ENCODE measurements at regions not wholly inside any gene's neighbourhood (a gene's known extent, or its start where the extent isn't known, plus 50 kb on each side); places are given as distances from the start of the nearest gene placed in this dataset.

DNA sequence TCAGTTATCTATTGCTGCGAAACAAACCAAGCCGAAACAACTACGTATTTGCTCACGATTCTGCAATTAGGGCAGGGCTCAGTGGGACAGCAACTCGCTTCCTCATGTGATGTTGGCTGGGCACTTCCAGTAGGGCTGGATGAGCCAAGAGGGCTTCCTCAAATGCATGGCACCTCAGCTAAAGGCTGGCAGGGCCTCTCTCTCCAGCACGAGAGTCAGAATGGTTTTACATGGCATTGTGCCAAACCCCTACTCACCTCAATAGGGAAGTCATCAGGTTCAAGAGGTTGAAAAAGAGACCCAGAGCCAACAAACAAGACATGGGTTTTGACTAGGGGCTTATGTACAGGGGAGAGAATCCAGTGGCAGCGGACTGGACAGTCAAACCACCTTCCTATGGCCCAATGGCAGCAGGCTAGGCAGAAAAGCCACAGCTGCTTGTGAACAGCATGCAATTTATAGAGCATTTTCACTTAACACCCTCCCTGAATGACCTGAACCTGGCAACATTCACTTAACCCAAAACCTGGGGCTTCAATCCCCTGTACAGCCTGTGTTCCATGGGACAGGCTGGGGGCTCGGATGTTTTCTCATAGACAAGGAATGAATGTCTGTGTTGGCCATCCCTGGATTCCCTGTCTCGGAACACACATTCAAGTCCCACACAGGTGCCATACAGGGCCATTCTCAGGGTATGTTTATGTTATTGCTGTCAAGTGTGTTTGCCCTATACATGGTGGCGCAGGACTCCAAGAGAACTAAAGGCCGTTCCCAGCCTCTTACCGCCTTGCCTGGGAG lies 154.2 kb upstream of the NAV2 start:
- Mint-ChIP-seq H3K36me3 (ENCODE audit: low read depth) (no peaks in the 10 kb centered on the region), H3K4me1 (ENCODE audit: low read depth) (peaks cover 5% of the 10 kb centered on the region), H3K4me3 (ENCODE audit: unreplicated experiment) (no peak overlapping the region), H3K9me3 (ENCODE audit: low read depth) (no peaks in the 10 kb centered on the region), H3K27me3 (ENCODE audit: low read depth) (peaks cover 8% of the 10 kb centered on the region), H3K27ac (ENCODE audit: unreplicated experiment) (no peak overlapping the region)
- TF ChIP-seq, protein P1, sequence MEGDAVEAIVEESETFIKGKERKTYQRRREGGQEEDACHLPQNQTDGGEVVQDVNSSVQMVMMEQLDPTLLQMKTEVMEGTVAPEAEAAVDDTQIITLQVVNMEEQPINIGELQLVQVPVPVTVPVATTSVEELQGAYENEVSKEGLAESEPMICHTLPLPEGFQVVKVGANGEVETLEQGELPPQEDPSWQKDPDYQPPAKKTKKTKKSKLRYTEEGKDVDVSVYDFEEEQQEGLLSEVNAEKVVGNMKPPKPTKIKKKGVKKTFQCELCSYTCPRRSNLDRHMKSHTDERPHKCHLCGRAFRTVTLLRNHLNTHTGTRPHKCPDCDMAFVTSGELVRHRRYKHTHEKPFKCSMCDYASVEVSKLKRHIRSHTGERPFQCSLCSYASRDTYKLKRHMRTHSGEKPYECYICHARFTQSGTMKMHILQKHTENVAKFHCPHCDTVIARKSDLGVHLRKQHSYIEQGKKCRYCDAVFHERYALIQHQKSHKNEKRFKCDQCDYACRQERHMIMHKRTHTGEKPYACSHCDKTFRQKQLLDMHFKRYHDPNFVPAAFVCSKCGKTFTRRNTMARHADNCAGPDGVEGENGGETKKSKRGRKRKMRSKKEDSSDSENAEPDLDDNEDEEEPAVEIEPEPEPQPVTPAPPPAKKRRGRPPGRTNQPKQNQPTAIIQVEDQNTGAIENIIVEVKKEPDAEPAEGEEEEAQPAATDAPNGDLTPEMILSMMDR (IDR thresholded peaks at IDR 0.05), result no peak
- no peak for DNase-seq (ENCODE audit: low spot score)

DNA sequence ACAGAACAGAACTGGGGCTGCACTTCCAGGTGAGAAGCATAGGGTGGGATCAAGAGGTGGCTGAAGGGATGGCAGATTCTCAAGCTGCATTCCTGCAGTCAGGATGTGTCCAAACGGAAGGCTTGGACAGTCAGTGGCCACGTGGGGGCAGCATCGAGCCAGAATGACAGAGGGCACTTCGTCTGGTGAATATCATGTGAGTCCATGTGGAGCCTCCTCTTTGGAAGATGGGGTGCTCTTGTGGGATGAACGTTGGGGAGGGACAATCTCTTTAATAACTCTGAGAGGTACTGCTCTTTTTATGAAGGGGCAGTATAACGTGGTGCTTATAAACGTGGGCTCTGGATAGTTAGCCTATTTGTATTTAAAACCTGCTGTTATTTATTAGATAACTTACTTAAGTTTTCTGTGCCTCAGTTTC lies 154.9 kb upstream of the NAV2 start:
- no peak for DNase-seq (ENCODE audit: low spot score)
- Mint-ChIP-seq H3K9me3 (ENCODE audit: low read depth) (no peaks in the 10 kb centered on the region), H3K4me3 (ENCODE audit: unreplicated experiment) (no peak overlapping the region), H3K36me3 (ENCODE audit: low read depth) (no peaks in the 10 kb centered on the region), H3K27ac (ENCODE audit: unreplicated experiment) (no peak overlapping the region), H3K27me3 (ENCODE audit: low read depth) (peaks cover 6% of the 10 kb centered on the region), H3K4me1 (ENCODE audit: low read depth) (peaks cover 5% of the 10 kb centered on the region)
- TF ChIP-seq, protein P1 (IDR thresholded peaks at IDR 0.05), result peak; percentile 92

DNA sequence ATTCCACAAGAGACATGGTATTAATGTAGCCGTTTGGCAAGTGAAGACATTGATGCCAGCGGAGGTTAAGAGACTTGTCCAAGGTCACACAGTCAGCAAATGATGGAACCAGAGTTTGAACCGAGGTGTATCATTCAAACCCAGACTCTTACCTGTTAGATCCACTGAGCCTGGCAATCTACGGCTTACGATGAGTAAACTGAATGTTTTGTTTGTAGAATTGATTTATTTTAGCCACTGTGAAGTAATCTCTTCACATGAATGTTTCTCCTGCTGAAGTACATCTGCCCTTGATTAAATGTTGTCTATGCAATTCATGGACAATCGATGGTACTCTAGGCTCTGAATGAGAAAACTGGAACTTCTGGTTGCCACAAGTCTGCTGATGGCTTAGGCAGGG lies 155.5 kb upstream of the NAV2 start:
- Mint-ChIP-seq H3K4me3 (ENCODE audit: unreplicated experiment) (no peak overlapping the region), H3K27ac (ENCODE audit: unreplicated experiment) (no peak overlapping the region), H3K36me3 (ENCODE audit: low read depth) (no peaks in the 10 kb centered on the region), H3K9me3 (ENCODE audit: low read depth) (no peaks in the 10 kb centered on the region), H3K27me3 (ENCODE audit: low read depth) (peaks cover 6% of the 10 kb centered on the region), H3K4me1 (ENCODE audit: low read depth) (peaks cover 5% of the 10 kb centered on the region)
- TF ChIP-seq, protein P1 (IDR thresholded peaks at IDR 0.05), result no peak
- no peak for DNase-seq (ENCODE audit: low spot score)

DNA sequence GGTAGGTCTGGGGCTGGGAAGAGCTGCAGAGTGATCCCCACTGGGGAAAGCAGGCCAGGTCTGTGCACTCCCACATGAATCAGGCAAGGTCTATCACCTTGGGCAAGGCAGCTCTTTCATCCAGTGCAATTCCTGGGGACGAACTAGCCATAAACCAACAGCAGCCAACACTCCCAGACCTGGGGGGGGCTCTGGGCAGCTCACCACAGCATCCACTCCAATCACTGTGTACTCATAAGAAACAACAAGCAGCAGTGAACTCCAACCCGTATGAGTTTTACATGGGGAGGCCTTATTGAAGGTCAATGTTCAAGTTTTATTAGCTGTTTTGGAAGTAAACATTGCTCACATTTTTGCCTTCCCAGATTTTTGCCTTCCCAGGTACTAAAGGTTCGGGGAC lies 157.4 kb upstream of the NAV2 start:
- H3K27me3 Mint-ChIP-seq (ENCODE audit: low read depth), result peaks cover 11% of the 10 kb centered on the region

DNA sequence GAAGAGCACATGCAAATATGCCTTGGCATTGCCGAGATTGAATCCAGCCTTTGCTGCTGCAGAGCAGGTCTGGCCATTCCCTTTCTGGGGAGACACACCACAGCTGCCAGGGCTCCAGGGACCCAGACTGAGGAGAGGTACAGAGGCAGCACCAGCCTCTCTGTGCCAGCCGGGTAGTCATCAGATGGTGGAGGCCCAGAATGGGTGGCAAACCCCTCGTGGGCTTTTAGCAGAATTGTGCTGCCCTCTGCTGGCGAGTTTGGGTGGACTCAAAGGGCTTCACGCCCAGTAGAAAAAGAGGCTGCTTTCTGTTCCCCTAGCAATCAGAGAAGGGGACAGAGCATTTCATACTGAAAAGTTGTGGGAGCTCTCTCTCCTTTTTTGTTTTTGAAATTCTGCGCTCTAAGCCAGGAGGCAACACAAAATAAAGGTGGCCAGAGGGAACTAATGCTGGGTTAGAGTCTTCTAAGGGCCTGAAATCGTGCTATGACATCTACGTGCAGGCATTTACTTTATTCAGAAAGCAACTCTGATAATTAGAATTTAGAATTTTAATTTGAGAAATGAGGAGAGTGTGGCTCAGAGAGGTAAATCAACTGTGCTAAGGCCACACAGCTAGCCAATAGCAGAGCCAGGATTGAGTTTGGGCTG lies 158.8 kb upstream of the NAV2 start:
- Mint-ChIP-seq H3K27ac (ENCODE audit: unreplicated experiment) (no peak overlapping the region), H3K36me3 (ENCODE audit: low read depth) (no peaks in the 10 kb centered on the region), H3K9me3 (ENCODE audit: low read depth) (no peaks in the 10 kb centered on the region), H3K27me3 (ENCODE audit: low read depth) (peaks cover 15% of the 10 kb centered on the region), H3K4me1 (ENCODE audit: low read depth) (peaks cover 2% of the 10 kb centered on the region), H3K4me3 (ENCODE audit: unreplicated experiment) (no peak overlapping the region)
- TF ChIP-seq, protein P1 (IDR thresholded peaks at IDR 0.05), result peak; percentile 97
- no peak for DNase-seq (ENCODE audit: low spot score)

More for the DNA sequence above, 157.4 kb upstream of the NAV2 start:
- Mint-ChIP-seq H3K27ac (ENCODE audit: unreplicated experiment) (no peak overlapping the region), H3K4me1 (ENCODE audit: low read depth) (peaks cover 2% of the 10 kb centered on the region), H3K9me3 (ENCODE audit: low read depth) (no peaks in the 10 kb centered on the region), H3K36me3 (ENCODE audit: low read depth) (no peaks in the 10 kb centered on the region), H3K4me3 (ENCODE audit: unreplicated experiment) (no peak overlapping the region)
- no peak for DNase-seq (ENCODE audit: low spot score)
- TF ChIP-seq, protein P1 (IDR thresholded peaks at IDR 0.05), result no peak

All from chondrocyte (in vitro differentiated cells).